ENCODE measurements at regions not wholly inside any gene's neighbourhood (a gene's known extent, or its start where the extent isn't known, plus 50 kb on each side); places are given as distances from the start of the nearest gene placed in this dataset.

GRCh38 chr10:124180947-124181549 lies 87.7 kb upstream of the CHST15 start:
- H3K4me1 ChIP-seq (ENCODE audit: control insufficient read depth, insufficient read depth, low read length) = no peaks in the 10 kb centered on the region

GRCh38 chr10:124180044-124180745 lies 86.8 kb upstream of the CHST15 start:
- Histone ChIP-seq H3K4me1 (ENCODE audit: control insufficient read depth, insufficient read depth, low read length) (no peaks in the 10 kb centered on the region), H3K27me3 (ENCODE audit: control insufficient read depth, insufficient read depth, low read length) (no peaks in the 10 kb centered on the region), H3K36me3 (ENCODE audit: control insufficient read depth, insufficient read depth, low read length) (no peaks in the 10 kb centered on the region), H3K9me3 (ENCODE audit: control insufficient read depth, low read length) (no peaks in the 10 kb centered on the region), H3K4me3 (ENCODE audit: low read length) (no peak overlapping the region), H3K9ac (ENCODE audit: low read length) (no peak overlapping the region)

More at GRCh38 chr10:124180947-124181549, 87.7 kb upstream of the CHST15 start:
- H3K9me3 ChIP-seq (ENCODE audit: control insufficient read depth, low read length) = no peaks in the 10 kb centered on the region
- no peak overlapping the region for H3K4me3 ChIP-seq (ENCODE audit: low read length)
- H3K9ac ChIP-seq (ENCODE audit: low read length) = no peak overlapping the region
- H3K27me3 ChIP-seq (ENCODE audit: control insufficient read depth, insufficient read depth, low read length) = no peaks in the 10 kb centered on the region
- no peaks in the 10 kb centered on the region for H3K36me3 ChIP-seq (ENCODE audit: control insufficient read depth, insufficient read depth, low read length)

DNA sequence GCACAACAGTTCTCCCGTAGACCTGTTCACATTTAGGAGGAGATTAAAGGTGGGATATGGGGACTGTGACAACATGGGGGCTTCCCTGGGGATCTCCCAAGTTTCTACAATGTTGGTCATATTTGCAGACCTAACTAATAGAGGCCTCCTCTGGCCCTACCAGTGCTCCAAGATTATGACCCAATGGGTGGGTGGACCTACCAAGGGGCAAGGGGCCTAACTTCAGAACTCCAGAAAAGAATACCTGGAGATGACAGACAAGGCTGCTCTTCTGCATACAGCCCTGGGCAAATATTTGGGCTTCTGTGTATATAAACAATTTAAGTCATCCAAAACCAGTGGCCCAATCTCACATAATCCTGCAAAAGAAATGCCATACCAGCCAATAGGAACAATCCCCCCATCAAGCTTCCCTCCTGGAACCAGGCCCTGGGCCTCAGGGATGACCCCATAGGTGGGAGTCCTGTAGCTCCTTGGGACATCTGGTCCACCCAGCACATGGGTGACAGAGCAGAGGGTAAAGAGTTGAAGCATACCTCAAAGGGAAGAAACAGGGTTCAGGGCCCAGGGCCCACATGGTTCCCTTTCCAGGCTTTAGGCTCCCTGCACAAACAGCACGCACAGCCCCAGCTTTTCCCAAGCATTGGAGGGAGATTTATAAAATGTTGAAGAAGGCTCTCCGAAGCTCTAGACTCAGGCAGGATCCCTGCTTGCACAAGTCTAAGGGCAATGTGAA lies 86.1 kb upstream of the CHST15 start:
- no peaks in the 10 kb centered on the region for H3K36me3 ChIP-seq (ENCODE audit: control insufficient read depth, insufficient read depth, low read length)
- H3K27me3 ChIP-seq (ENCODE audit: control insufficient read depth, insufficient read depth, low read length) = no peaks in the 10 kb centered on the region
- no peaks in the 10 kb centered on the region for H3K9me3 ChIP-seq (ENCODE audit: control insufficient read depth, low read length)
- no peak overlapping the region for H3K9ac ChIP-seq (ENCODE audit: low read length)
- H3K4me3 ChIP-seq (ENCODE audit: low read length) = no peak overlapping the region
- no peaks in the 10 kb centered on the region for H3K4me1 ChIP-seq (ENCODE audit: control insufficient read depth, insufficient read depth, low read length)

DNA sequence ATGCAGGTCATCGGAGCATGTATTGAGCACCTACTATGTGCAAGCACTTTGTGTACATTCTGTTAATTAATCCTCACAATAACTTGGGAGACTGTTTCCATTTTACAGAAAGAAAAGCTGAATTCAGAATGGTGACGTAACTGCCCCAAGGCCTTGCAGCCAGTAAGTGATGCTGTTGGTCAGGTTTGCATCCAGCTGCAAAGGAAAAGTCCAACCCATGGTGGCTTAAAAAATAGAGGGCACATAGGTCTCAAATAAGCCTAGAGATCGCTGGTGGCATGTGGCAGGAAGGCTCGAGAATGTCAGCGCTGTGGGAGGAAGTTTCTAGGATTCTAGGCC lies 83.8 kb upstream of the CHST15 start:
- Histone ChIP-seq H3K9ac (ENCODE audit: low read length) (no peak overlapping the region), H3K4me1 (ENCODE audit: control insufficient read depth, insufficient read depth, low read length) (no peaks in the 10 kb centered on the region), H3K27me3 (ENCODE audit: control insufficient read depth, insufficient read depth, low read length) (no peaks in the 10 kb centered on the region), H3K9me3 (ENCODE audit: control insufficient read depth, low read length) (no peaks in the 10 kb centered on the region), H3K36me3 (ENCODE audit: control insufficient read depth, insufficient read depth, low read length) (no peaks in the 10 kb centered on the region), H3K4me3 (ENCODE audit: low read length) (no peak overlapping the region)

- no peak overlapping the region for H3K4me3 ChIP-seq (ENCODE audit: low read length)
- no peaks in the 10 kb centered on the region for H3K9me3 ChIP-seq (ENCODE audit: control insufficient read depth, low read length)
- H3K27me3 ChIP-seq (ENCODE audit: control insufficient read depth, insufficient read depth, low read length) = no peaks in the 10 kb centered on the region
- no peaks in the 10 kb centered on the region for H3K4me1 ChIP-seq (ENCODE audit: control insufficient read depth, insufficient read depth, low read length)
- no peaks in the 10 kb centered on the region for H3K36me3 ChIP-seq (ENCODE audit: control insufficient read depth, insufficient read depth, low read length)
- H3K9ac ChIP-seq (ENCODE audit: low read length) = no peak overlapping the region
Observed at GRCh38 chr10:124176349-124177179, 83.2 kb upstream of the CHST15 start.

DNA sequence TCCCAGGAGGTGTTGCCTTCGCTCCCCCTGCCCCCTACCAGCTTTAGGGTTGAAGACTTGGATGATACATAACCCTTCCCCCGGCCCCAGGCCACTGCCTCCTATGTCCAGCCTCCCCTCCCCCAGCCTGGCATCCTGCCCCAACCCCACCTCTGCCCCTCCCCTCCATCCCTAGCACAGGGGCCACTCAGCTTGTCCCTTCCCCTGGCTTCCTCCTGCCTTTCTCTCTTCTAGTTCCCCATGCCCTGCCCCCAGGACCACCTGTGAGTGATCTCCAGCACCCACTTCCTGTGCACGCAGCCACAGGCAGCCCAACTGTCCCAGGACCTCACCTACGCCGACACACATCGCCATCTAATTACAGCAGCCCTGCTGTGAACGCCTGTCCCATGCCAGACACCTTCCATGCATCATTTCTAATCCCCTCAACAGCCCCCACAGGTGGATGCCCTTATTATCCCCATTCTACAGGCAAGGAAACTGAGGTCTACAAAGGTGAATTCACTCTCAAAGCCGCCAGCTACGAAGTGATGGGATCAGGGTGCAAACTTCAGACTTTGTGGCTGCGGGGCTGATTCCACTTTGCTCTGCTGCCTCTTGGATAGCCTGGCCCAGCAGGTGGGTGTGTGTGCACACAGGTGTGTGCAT lies 82.4 kb upstream of the CHST15 start:
- Histone ChIP-seq H3K9ac (ENCODE audit: low read length) (no peak overlapping the region), H3K27me3 (ENCODE audit: control insufficient read depth, insufficient read depth, low read length) (no peaks in the 10 kb centered on the region), H3K9me3 (ENCODE audit: control insufficient read depth, low read length) (no peaks in the 10 kb centered on the region), H3K36me3 (ENCODE audit: control insufficient read depth, insufficient read depth, low read length) (no peaks in the 10 kb centered on the region), H3K4me3 (ENCODE audit: low read length) (no peak overlapping the region), H3K4me1 (ENCODE audit: control insufficient read depth, insufficient read depth, low read length) (no peaks in the 10 kb centered on the region)

- Histone ChIP-seq H3K27me3 (ENCODE audit: control insufficient read depth, insufficient read depth, low read length) (no peaks in the 10 kb centered on the region), H3K9me3 (ENCODE audit: control insufficient read depth, low read length) (no peaks in the 10 kb centered on the region), H3K36me3 (ENCODE audit: control insufficient read depth, insufficient read depth, low read length) (no peaks in the 10 kb centered on the region), H3K4me3 (ENCODE audit: low read length) (no peak overlapping the region), H3K9ac (ENCODE audit: low read length) (no peak overlapping the region), H3K4me1 (ENCODE audit: control insufficient read depth, insufficient read depth, low read length) (no peaks in the 10 kb centered on the region)
Observed at GRCh38 chr10:124174673-124175645, 81.6 kb upstream of the CHST15 start.

GRCh38 chr10:124174071-124174566 lies 80.7 kb upstream of the CHST15 start:
- H3K4me1 ChIP-seq (ENCODE audit: control insufficient read depth, insufficient read depth, low read length) = no peaks in the 10 kb centered on the region
- H3K27me3 ChIP-seq (ENCODE audit: control insufficient read depth, insufficient read depth, low read length) = no peaks in the 10 kb centered on the region
- no peaks in the 10 kb centered on the region for H3K9me3 ChIP-seq (ENCODE audit: control insufficient read depth, low read length)
- H3K4me3 ChIP-seq (ENCODE audit: low read length) = no peak overlapping the region
- no peaks in the 10 kb centered on the region for H3K36me3 ChIP-seq (ENCODE audit: control insufficient read depth, insufficient read depth, low read length)
- H3K9ac ChIP-seq (ENCODE audit: low read length) = no peak overlapping the region

DNA sequence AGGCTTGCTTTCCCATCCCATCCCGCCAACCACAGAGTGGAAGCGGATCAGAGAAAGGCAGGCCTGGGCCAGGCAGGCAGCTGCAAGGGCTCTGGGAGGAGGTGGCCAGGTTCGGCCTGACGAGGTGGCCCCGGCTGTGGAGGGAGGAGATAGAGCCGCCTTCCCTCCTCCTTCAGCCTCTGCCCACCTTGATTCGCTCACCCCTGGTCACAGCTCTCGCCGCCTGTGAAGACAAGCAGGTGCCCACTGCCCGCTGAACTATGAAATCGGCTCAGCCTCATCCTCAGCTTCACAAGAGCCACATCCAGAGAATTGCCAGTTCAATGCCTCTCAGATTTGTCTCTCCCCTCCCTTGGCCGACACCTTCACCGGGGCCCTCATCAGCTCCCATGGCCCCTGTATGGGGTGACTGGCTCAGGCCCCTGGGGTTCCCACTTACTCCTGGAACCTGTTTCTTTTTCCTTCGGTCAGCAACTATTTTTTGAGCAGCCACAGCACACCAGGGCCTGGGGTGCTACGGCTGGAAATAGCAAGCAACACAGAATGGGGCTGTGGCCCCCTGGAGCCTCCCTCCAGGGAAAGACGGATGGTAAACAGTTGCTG lies 80.0 kb upstream of the CHST15 start:
- no peak overlapping the region for H3K4me3 ChIP-seq (ENCODE audit: low read length)
- no peak overlapping the region for H3K9ac ChIP-seq (ENCODE audit: low read length)
- H3K36me3 ChIP-seq (ENCODE audit: control insufficient read depth, insufficient read depth, low read length) = no peaks in the 10 kb centered on the region
- H3K4me1 ChIP-seq (ENCODE audit: control insufficient read depth, insufficient read depth, low read length) = no peaks in the 10 kb centered on the region
- H3K27me3 ChIP-seq (ENCODE audit: control insufficient read depth, insufficient read depth, low read length) = no peaks in the 10 kb centered on the region
- H3K9me3 ChIP-seq (ENCODE audit: control insufficient read depth, low read length) = no peaks in the 10 kb centered on the region

GRCh38 chr10:124172181-124172916 lies 79.0 kb upstream of the CHST15 start:
- Histone ChIP-seq H3K4me3 (ENCODE audit: low read length) (no peak overlapping the region), H3K9me3 (ENCODE audit: control insufficient read depth, low read length) (no peaks in the 10 kb centered on the region), H3K9ac (ENCODE audit: low read length) (no peak overlapping the region), H3K36me3 (ENCODE audit: control insufficient read depth, insufficient read depth, low read length) (no peaks in the 10 kb centered on the region), H3K4me1 (ENCODE audit: control insufficient read depth, insufficient read depth, low read length) (no peaks in the 10 kb centered on the region), H3K27me3 (ENCODE audit: control insufficient read depth, insufficient read depth, low read length) (no peaks in the 10 kb centered on the region)
